ENCODE measurements at regions not wholly inside any gene's neighbourhood (a gene's known extent, or its start where the extent isn't known, plus 50 kb on each side); places are given as distances from the start of the nearest gene placed in this dataset.

DNA sequence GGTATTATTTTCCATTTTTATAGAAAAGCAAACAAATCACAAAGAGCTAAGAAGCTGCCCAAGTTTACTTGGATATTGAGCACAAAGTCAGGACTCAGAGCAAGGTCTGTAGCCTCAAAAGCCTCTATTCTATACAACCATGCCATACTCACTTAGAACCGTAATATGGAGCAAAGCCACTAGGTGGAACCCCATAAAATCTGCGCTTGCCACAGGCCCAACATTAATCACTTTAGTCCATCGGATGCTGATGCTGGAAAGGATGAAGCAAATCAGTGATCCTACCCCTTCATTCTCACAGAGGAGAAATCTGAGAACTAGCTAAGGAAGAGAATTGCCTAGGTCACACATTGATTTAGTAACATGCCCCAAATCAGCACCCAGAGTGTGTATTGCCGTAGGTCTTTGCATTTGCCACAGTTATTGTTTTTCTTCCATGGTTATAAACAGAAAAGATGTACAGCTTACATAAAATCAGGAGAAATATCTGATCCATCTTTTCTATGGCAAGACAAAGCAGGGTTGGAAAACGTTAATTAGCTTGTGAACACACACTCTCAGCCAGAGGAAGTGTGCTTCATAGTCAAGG is 56.7 kb upstream of the RAB38 start:
- peak; percentile 9 to 36 (median 12) for DNase-seq (ENCODE audit: low read depth in 3 of 3, low spot score in 2 of 3)

DNA sequence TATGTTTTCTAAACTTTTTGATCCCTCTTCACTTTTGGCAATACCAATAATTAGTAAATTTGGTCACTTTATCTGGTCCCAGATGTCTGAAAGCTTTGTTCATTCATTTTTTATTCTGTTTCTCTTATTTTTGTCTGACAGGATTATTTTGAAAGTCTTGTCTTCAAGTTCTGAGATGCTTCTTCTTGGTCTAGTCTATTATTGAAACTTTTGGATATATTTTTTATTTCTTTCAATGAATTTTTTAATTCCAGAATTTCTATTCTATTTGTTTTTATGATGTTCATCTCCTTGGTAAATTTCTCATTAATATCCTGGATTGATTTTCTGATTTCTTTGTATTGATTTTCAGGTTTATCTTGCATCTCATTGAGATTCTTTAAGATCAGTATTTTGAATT is 54.1 kb upstream of the RAB38 start:
- DNase-seq (ENCODE audit: low read depth in 3 of 3, low spot score in 2 of 3) = no peak

Data from right renal cortex interstitium (tissue), 3 donors.